GM12865 (cell line): ENCODE measurements at regions not wholly inside any gene's neighbourhood (a gene's known extent, or its start where the extent isn't known, plus 50 kb on each side); places are given as distances from the start of the nearest gene placed in this dataset.

Source experiments
- DNase-seq: peaks from one replicate; pipeline ENCODE4 v3.0.0; 2010; ENCODE audit warnings: low read depth
- H3K4me3 ChIP-seq: 2 replicates; pipeline ENCODE4 v1.5.1; 2011; ENCODE audit warnings: mild to moderate bottlenecking, low read depth, low read length, control low read depth
- TF ChIP-seq, protein P1 (sequence below): IDR thresholded peaks from 2 replicates; pipeline ENCODE4 v1.5.1; 2011; ENCODE audit warnings: low read length, control low read depth, low read depth, inconsistent platforms; ENCODE audit not compliant: insufficient read depth; ENCODE audit errors: missing control alignments

DNA sequence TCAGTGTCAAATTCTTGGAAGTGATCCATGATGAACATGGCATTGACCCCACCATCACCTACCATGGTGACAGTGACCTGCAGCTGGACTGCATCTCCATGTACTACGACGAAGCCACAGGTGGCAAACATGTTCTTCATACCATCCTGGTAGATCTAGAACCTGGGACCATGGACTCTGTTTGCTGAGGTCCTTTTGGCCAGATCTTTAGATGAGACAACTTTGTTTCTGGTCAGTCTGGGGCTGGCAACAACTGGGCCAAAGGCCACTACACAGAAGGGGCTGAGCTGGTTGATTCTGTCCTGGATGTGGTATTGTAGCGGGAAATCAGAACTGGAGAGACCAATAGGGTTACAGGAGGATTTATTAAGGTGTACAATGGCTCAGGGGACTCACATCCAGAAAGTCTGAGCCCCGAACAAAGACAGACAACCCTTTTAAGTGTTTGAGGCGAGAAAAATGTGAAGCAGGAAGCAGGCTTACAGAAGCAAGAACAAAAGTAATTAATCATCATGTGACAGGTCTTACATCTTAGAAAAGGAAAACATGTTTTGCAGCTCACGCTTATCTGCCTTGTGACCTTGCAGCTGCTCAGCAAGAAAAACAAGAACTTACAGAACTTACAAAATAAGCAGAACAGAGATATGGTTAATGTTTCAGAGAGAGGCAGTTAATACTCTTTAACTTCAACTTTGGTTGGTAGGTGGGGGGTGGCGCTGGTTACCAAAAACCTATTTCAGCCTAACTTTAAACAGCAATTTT, 58.8 kb upstream of the MOCS1 start:
- no peak overlapping the region for H3K4me3 ChIP-seq
- TF ChIP-seq, protein P1, sequence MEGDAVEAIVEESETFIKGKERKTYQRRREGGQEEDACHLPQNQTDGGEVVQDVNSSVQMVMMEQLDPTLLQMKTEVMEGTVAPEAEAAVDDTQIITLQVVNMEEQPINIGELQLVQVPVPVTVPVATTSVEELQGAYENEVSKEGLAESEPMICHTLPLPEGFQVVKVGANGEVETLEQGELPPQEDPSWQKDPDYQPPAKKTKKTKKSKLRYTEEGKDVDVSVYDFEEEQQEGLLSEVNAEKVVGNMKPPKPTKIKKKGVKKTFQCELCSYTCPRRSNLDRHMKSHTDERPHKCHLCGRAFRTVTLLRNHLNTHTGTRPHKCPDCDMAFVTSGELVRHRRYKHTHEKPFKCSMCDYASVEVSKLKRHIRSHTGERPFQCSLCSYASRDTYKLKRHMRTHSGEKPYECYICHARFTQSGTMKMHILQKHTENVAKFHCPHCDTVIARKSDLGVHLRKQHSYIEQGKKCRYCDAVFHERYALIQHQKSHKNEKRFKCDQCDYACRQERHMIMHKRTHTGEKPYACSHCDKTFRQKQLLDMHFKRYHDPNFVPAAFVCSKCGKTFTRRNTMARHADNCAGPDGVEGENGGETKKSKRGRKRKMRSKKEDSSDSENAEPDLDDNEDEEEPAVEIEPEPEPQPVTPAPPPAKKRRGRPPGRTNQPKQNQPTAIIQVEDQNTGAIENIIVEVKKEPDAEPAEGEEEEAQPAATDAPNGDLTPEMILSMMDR: no peak
- DNase-seq: no peak
